K562 (cell line): ENCODE measurements at regions not wholly inside any gene's neighbourhood (a gene's known extent, or its start where the extent isn't known, plus 50 kb on each side); places are given as distances from the start of the nearest gene placed in this dataset.

Experiments used
- ATAC-seq: fragments of 200-7000 bp; cut with Tn5 transposase; 3 replicates; pipeline ENCODE4 v1.9.1; 2020; ENCODE audit warnings: moderate library complexity
- BruUV-seq: library from RNA; stranded (reverse); fragments of 400-500 nt; replicated peaks from 2 replicates; lab custom pipeline; 2021; lab: Mats Ljungman, UMichigan
- CTCF ChIA-PET: fragments of 300-600 bp; formaldehyde crosslinking; extraction: SDS; loops from one replicate; lab custom pipeline; 2021; ENCODE audit warnings: low intra/inter-chr PET ratio; lab: Yijun Ruan, JAX
- POLR2A ChIA-PET: fragments of 300-600, 350-650 bp; sonication (Branson Sonifier 250); formaldehyde crosslinking; extraction: SDS; loops from one replicate; lab custom pipeline; 2021; ENCODE audit warnings: antibody characterized with exemption, inconsistent platforms; lab: Yijun Ruan, JAX
- DNase-seq, 4 experiments: peaks; one replicate each; pipeline versions ENCODE4 v3.0.0 to v3.0.0-alpha.2; 2011 to 2018; ENCODE audit warnings: low spot score in 3 of 4, mixed read lengths in 3 of 4; ENCODE audit errors: extremely low read depth in 1 of 4
- FAIRE-seq: peaks from 2 replicates; lab custom pipeline; 2011; peaks lifted over from hg19 to GRCh38; lab: Jason Lieb, UNC
- H2AFZ ChIP-seq: 2 replicates; pipeline ENCODE4 v1.6.0; 2011; ENCODE audit warnings: low read depth, low read length, control low read depth, inconsistent platforms
- H3K27ac ChIP-seq: fragments of 200-600 bp; 3 replicates; pipeline ENCODE4 v1.8.0; 2011; ENCODE audit warnings: low read depth, mild to moderate bottlenecking, control low read depth, inconsistent platforms, low read length, moderate library complexity, mixed read lengths; ENCODE audit errors: extremely low read depth
- H3K27me3 ChIP-seq, 2 experiments: fragments of 300-600 bp in 1 of 2; 2 replicates in 1 of 2; 3 replicates in 1 of 2; pipeline versions ENCODE4 v1.6.0 to v1.8.0; 2011; ENCODE audit warnings: inconsistent platforms in 2 of 2, low read length in 2 of 2, mild to moderate bottlenecking in 1 of 2, mixed read lengths in 1 of 2, moderate library complexity in 1 of 2; ENCODE audit not compliant: control insufficient read depth in 2 of 2, insufficient read depth in 2 of 2
- H3K36me3 ChIP-seq: fragments of 300-600 bp; 3 replicates; pipeline ENCODE4 v1.8.0; 2011; ENCODE audit warnings: mild to moderate bottlenecking, low read length, inconsistent platforms; ENCODE audit not compliant: control insufficient read depth, insufficient read depth
- H3K4me1 ChIP-seq, 2 experiments: fragments of 200-600 bp in 1 of 2; replicated peaks in 1 of 2; 2 replicates in 1 of 2; 3 replicates in 1 of 2; pipeline versions ENCODE4 v1.5.1 to v1.8.0; 2011; ENCODE audit warnings: inconsistent platforms in 2 of 2, low read length in 2 of 2, mild to moderate bottlenecking in 1 of 2, mixed read lengths in 1 of 2, moderate library complexity in 1 of 2; ENCODE audit not compliant: control insufficient read depth in 2 of 2, insufficient read depth in 2 of 2
- H3K4me2 ChIP-seq: 2 replicates; pipeline ENCODE4 v1.6.1; 2011; ENCODE audit warnings: low read length, control low read depth, inconsistent platforms, mixed read lengths; ENCODE audit not compliant: insufficient read depth
- H3K4me3 ChIP-seq: fragments of 200-600 bp; sonication (generic), shearing (Covaris generic); 2 replicates; pipeline ENCODE4 v1.5.1; 2016; ENCODE audit warnings: control low read depth, inconsistent platforms
- H3K79me2 ChIP-seq: fragments of 200-600 bp; 3 replicates; pipeline ENCODE4 v1.8.0; 2011; ENCODE audit warnings: low read length, inconsistent platforms; ENCODE audit not compliant: control insufficient read depth, insufficient read depth
- H3K9ac ChIP-seq, 2 experiments: 2 replicates each; pipeline versions ENCODE4 v1.6.0 to v1.6.1; 2011; ENCODE audit warnings: low read depth in 2 of 2, low read length in 2 of 2, control low read depth in 1 of 2, inconsistent platforms in 1 of 2, mild to moderate bottlenecking in 1 of 2, mixed read lengths in 1 of 2; ENCODE audit not compliant: insufficient read depth in 1 of 2
- H3K9me1 ChIP-seq: one replicate; pipeline ENCODE4 v1.6.0; 2011; ENCODE audit warnings: inconsistent platforms, mild to moderate bottlenecking, low read length, moderate library complexity; ENCODE audit not compliant: control insufficient read depth, insufficient read depth
- H3K9me3 ChIP-seq: replicated peaks from 2 replicates; pipeline ENCODE4 v1.5.1; 2011; ENCODE audit warnings: low read depth, low read length, inconsistent platforms; ENCODE audit not compliant: control insufficient read depth, insufficient read depth
- H4K20me1 ChIP-seq: replicated peaks from 2 replicates; pipeline ENCODE4 v1.6.1; 2011; ENCODE audit warnings: low read length, inconsistent platforms, mixed read lengths; ENCODE audit not compliant: control insufficient read depth, insufficient read depth
- SAFB2 ChIP-seq: fragments of 200-400 bp; formaldehyde crosslinking; IDR thresholded peaks from 2 replicates; pipeline ENCODE4 v1.6.1; 2018; ENCODE audit warnings: borderline replicate concordance, low read length, low read depth, moderate library complexity; ENCODE audit not compliant: severe bottlenecking
- SAP30 ChIP-seq: fragments of 200-600 bp; sonication (generic); IDR thresholded peaks from 2 replicates; pipeline ENCODE4 v1.6.1; 2012; ENCODE audit warnings: borderline replicate concordance, low read depth, mild to moderate bottlenecking, moderate library complexity, low read length, control low read depth, inconsistent platforms; ENCODE audit not compliant: insufficient read depth, poor library complexity, severe bottlenecking
- WGBS: fragments of 100-300 bp; shearing (Covaris generic); methylation state at CpG from one replicate; pipeline ENCODE4 v1.1.6; 2016; ENCODE audit warnings: low coverage, mixed read lengths; ENCODE audit not compliant: insufficient coverage; ENCODE audit errors: missing lambda C conversion rate; 5-methylcytosine and 5-hydroxymethylcytosine counted together
- in situ Hi-C: fragments of 300-500 bp; cut with MboI; formaldehyde crosslinking; loops from 4 replicates; pipeline ENCODE4 v1.15.0; 2018; ENCODE audit warnings: inconsistent platforms, mixed read lengths
- intact Hi-C: fragments of 100-400 bp; cut with micrococcal nuclease; formaldehyde crosslinking; loops from 2 replicates; pipeline ENCODE4 v1.14.2; 2022
- TF ChIP-seq, protein P1 (sequence below): fragments of 250-450 bp; sonication (Bioruptor Pico); IDR thresholded peaks from 2 replicates; pipeline ENCODE4 v1.4.0; 2020; ENCODE audit warnings: mild to moderate bottlenecking, moderate library complexity, borderline replicate concordance
- TF ChIP-seq, protein P2 (sequence below), 2 experiments: fragments of 450-650 bp in 1 of 2; IDR thresholded peaks; 2 replicates each; pipeline ENCODE4 v1.6.1; 2011 to 2017; ENCODE audit warnings: low read depth in 2 of 2, antibody characterized with exemption in 1 of 2, borderline replicate concordance in 1 of 2, low read length in 1 of 2, mild to moderate bottlenecking in 1 of 2, mixed read lengths in 1 of 2; ENCODE audit not compliant: control insufficient read depth in 1 of 2

DNA sequence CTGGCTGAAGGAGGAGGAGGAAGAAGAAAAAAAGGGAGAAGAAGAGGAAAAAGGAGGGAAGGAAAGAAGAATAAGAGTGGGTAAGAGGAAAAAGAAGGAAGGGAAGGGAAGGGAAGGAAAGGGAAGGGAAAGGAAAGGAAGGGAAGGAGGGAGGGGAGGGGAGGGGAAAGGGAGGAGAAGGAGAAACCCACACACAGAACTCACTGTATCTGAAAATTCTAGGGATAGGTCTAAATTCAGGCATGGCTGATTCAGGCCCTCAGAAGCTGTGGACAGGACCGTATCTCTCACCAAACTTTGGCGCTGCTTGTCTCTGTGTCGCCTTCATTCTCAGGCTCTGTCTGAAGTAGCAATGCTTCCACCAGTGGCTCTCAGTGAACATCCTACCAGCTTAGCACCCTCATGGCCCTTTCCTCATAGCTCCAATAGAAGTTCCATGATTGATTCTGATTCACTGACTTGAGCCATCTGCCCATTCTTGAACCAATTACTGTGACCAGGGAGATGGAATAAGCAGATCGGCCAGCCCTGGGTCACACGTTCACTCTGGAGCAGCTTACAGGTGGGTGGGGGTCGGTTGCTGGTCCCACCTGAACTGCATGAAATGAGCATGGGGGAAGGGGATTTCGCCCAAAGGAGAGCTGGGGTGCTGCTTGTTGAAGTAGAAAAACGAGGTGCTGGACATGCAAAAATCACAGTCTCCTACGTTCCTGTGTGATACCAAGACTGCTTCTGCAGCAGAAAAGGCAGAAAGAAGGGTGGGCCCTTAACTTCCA, 59.7 kb downstream of the TTC32 start:
- no peak for TF ChIP-seq SAP30
- no peak for TF ChIP-seq SAFB2
- TF ChIP-seq, protein P1, sequence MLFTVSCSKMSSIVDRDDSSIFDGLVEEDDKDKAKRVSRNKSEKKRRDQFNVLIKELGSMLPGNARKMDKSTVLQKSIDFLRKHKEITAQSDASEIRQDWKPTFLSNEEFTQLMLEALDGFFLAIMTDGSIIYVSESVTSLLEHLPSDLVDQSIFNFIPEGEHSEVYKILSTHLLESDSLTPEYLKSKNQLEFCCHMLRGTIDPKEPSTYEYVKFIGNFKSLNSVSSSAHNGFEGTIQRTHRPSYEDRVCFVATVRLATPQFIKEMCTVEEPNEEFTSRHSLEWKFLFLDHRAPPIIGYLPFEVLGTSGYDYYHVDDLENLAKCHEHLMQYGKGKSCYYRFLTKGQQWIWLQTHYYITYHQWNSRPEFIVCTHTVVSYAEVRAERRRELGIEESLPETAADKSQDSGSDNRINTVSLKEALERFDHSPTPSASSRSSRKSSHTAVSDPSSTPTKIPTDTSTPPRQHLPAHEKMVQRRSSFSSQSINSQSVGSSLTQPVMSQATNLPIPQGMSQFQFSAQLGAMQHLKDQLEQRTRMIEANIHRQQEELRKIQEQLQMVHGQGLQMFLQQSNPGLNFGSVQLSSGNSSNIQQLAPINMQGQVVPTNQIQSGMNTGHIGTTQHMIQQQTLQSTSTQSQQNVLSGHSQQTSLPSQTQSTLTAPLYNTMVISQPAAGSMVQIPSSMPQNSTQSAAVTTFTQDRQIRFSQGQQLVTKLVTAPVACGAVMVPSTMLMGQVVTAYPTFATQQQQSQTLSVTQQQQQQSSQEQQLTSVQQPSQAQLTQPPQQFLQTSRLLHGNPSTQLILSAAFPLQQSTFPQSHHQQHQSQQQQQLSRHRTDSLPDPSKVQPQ, result no peak
- TF ChIP-seq, protein P2, sequence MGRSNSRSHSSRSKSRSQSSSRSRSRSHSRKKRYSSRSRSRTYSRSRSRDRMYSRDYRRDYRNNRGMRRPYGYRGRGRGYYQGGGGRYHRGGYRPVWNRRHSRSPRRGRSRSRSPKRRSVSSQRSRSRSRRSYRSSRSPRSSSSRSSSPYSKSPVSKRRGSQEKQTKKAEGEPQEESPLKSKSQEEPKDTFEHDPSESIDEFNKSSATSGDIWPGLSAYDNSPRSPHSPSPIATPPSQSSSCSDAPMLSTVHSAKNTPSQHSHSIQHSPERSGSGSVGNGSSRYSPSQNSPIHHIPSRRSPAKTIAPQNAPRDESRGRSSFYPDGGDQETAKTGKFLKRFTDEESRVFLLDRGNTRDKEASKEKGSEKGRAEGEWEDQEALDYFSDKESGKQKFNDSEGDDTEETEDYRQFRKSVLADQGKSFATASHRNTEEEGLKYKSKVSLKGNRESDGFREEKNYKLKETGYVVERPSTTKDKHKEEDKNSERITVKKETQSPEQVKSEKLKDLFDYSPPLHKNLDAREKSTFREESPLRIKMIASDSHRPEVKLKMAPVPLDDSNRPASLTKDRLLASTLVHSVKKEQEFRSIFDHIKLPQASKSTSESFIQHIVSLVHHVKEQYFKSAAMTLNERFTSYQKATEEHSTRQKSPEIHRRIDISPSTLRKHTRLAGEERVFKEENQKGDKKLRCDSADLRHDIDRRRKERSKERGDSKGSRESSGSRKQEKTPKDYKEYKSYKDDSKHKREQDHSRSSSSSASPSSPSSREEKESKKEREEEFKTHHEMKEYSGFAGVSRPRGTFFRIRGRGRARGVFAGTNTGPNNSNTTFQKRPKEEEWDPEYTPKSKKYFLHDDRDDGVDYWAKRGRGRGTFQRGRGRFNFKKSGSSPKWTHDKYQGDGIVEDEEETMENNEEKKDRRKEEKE (IDR thresholded peaks at IDR 0.05; ENCODE audit: borderline replicate concordance in 1 of 2, control insufficient read depth in 1 of 2, low read depth in 2 of 2, low read length in 1 of 2), result no peak
- Histone ChIP-seq H3K9me3 (no peaks in the 10 kb centered on the region), H4K20me1 (no peaks in the 10 kb centered on the region; the same call in 1 of the 2 replicates), H3K9me1 (no peaks in the 10 kb centered on the region), H3K9ac (no peak overlapping the region), H2AFZ (no peak overlapping the region), H3K36me3 (no peaks in the 10 kb centered on the region), H3K79me2 (no peaks in the 10 kb centered on the region), H3K4me2 (no peak overlapping the region), H3K27ac (no peak overlapping the region), H3K4me1 (no peaks in the 10 kb centered on the region), H3K27me3 (peaks cover 0 to 25% of the 10 kb centered on the region in 2 experiments; a peak in 2 of 5 replicates), H3K4me3 (no peak overlapping the region)
- ChIA-PET CTCF (no interaction called here), POLR2A (interaction anchor here (0.8 to 1.1 kb wide), 2 partner anchors 33 kb away, joined by 3 read pairs; no protein-coding TSS in a partner anchor)
- DNase-seq (no peak), FAIRE-seq (no peak), ATAC-seq (no peak)
- in situ Hi-C loops, result no loop called here
- under 1% methylated on average over 9 of the region's 9 CpGs for WGBS
- BruUV-seq, result no TSS peak
- intact Hi-C loops, result no loop called here
